GM23338 (cell line): ENCODE measurements at regions not wholly inside any gene's neighbourhood (a gene's known extent, or its start where the extent isn't known, plus 50 kb on each side); places are given as distances from the start of the nearest gene placed in this dataset.

Experiments
- ATAC-seq: fragments of 200-7000 bp; cut with Tn5 transposase; 3 replicates; pipeline ENCODE4 v1.9.1; 2020
- DNase-seq: peaks from one replicate; pipeline ENCODE4 v3.0.0-alpha.2; 2015; ENCODE audit warnings: low spot score
- H2AFZ ChIP-seq: fragments of 200-600 bp; sonication (generic); 2 replicates; pipeline ENCODE4 v1.8.0; 2016; ENCODE audit warnings: antibody characterized with exemption, mild to moderate bottlenecking, moderate library complexity
- H3F3A ChIP-seq: fragments of 200-600 bp; sonication (generic); replicated peaks from 2 replicates; pipeline ENCODE4 v1.8.0; 2017; ENCODE audit warnings: antibody characterized with exemption, mixed run types, low read depth
- H3K27ac ChIP-seq: fragments of 200-600 bp; sonication (generic); 2 replicates; pipeline ENCODE4 v1.6.1; 2016; ENCODE audit warnings: low read depth
- H3K27me3 ChIP-seq: fragments of 200-600 bp; sonication (generic); 2 replicates; pipeline ENCODE4 v1.8.0; 2016; ENCODE audit warnings: mild to moderate bottlenecking, mixed run types, moderate library complexity; ENCODE audit not compliant: insufficient read depth
- H3K36me3 ChIP-seq: fragments of 200-600 bp; sonication (generic); 2 replicates; pipeline ENCODE4 v1.8.0; 2016; ENCODE audit warnings: mild to moderate bottlenecking; ENCODE audit not compliant: insufficient read depth
- H3K4me1 ChIP-seq: fragments of 200-600 bp; sonication (generic); 2 replicates; pipeline ENCODE4 v1.8.0; 2016; ENCODE audit warnings: mild to moderate bottlenecking, moderate library complexity; ENCODE audit not compliant: insufficient read depth
- H3K4me2 ChIP-seq: fragments of 200-600 bp; sonication (generic); 2 replicates; pipeline ENCODE4 v1.7.1; 2017; ENCODE audit warnings: mixed run types
- H3K4me3 ChIP-seq: fragments of 200-600 bp; sonication (generic); 2 replicates; pipeline ENCODE4 v1.6.1; 2016; ENCODE audit warnings: mixed run types
- H3K79me2 ChIP-seq: fragments of 200-600 bp; sonication (generic); replicated peaks from 2 replicates; pipeline ENCODE4 v1.8.0; 2017; ENCODE audit warnings: mild to moderate bottlenecking; ENCODE audit not compliant: insufficient read depth
- H3K9me2 ChIP-seq: fragments of 200-600 bp; sonication (generic); 2 replicates; pipeline ENCODE4 v1.8.0; 2017; ENCODE audit not compliant: insufficient read depth
- H4K20me1 ChIP-seq: fragments of 200-600 bp; sonication (generic); replicated peaks from 2 replicates; pipeline ENCODE4 v1.8.0; 2017; ENCODE audit warnings: mild to moderate bottlenecking; ENCODE audit not compliant: insufficient read depth
- H3K27ac Mint-ChIP-seq: 2 replicates; pipeline ENCODE4 v1.8.0; 2020; ENCODE audit warnings: inconsistent platforms, mild to moderate bottlenecking, moderate library complexity, mixed read lengths
- H3K27me3 Mint-ChIP-seq: 3 replicates; pipeline ENCODE4 v1.8.0; 2022; ENCODE audit warnings: low read depth, mild to moderate bottlenecking, moderate library complexity, mixed read lengths, inconsistent platforms; ENCODE audit not compliant: insufficient read depth, poor library complexity
- H3K36me3 Mint-ChIP-seq: 3 replicates; pipeline ENCODE4 v1.8.0; 2021; ENCODE audit warnings: low read depth, mild to moderate bottlenecking, inconsistent platforms, moderate library complexity, mixed read lengths
- H3K4me1 Mint-ChIP-seq: 3 replicates; pipeline ENCODE4 v1.8.0; 2020; ENCODE audit warnings: mild to moderate bottlenecking, inconsistent platforms, mixed read lengths
- H3K4me3 Mint-ChIP-seq: 3 replicates; pipeline ENCODE4 v1.8.0; 2021; ENCODE audit warnings: moderate library complexity, mild to moderate bottlenecking, inconsistent platforms, mixed read lengths
- H3K9me3 Mint-ChIP-seq: 3 replicates; pipeline ENCODE4 v1.8.0; 2020; ENCODE audit warnings: moderate library complexity, mild to moderate bottlenecking, inconsistent platforms, mixed read lengths
- EZH2 ChIP-seq: fragments of 200-600 bp; sonication (generic); IDR thresholded peaks from one replicate; pipeline ENCODE4 v1.8.0; 2017; ENCODE audit warnings: antibody characterized with exemption, mild to moderate bottlenecking, low read depth; ENCODE audit not compliant: unreplicated experiment
- EZH2phosphoT487 ChIP-seq: fragments of 200-600 bp; sonication (generic); IDR thresholded peaks from one replicate; pipeline ENCODE4 v1.8.1; 2018; ENCODE audit warnings: antibody characterized with exemption; ENCODE audit not compliant: unreplicated experiment
- JUNB ChIP-seq: IDR thresholded peaks from one replicate; pipeline ENCODE4 v1.6.1; 2016; ENCODE audit warnings: antibody characterized with exemption; ENCODE audit not compliant: unreplicated experiment
- NANOG ChIP-seq: IDR thresholded peaks from 2 replicates; pipeline ENCODE4 v1.6.1; 2016; ENCODE audit warnings: antibody characterized with exemption, borderline replicate concordance
- POLR2AphosphoS5 ChIP-seq: IDR thresholded peaks from 2 replicates; pipeline ENCODE4 v1.6.1; 2016; ENCODE audit warnings: antibody characterized with exemption, low read depth
- STAT1 ChIP-seq: IDR thresholded peaks from one replicate; pipeline ENCODE4 v1.6.1; 2016; ENCODE audit warnings: antibody characterized with exemption; ENCODE audit not compliant: unreplicated experiment
- TF ChIP-seq, protein P1 (sequence below), 2 experiments: fragments of 200-600 bp in 1 of 2; sonication (generic) in 1 of 2; conservative IDR thresholded peaks; 2 replicates each; pipeline versions ENCODE4 v1.5.1 to v1.6.1; 2016 to 2017; ENCODE audit warnings: antibody characterized with exemption in 2 of 2, low read depth in 2 of 2, mild to moderate bottlenecking in 2 of 2, moderate library complexity in 1 of 2
- TF ChIP-seq, protein P2 (sequence below): fragments of 250-450 bp; sonication (Bioruptor Pico); IDR thresholded peaks from 2 replicates; pipeline ENCODE4 v1.5.0; 2020; ENCODE audit warnings: mild to moderate bottlenecking, moderate library complexity

DNA sequence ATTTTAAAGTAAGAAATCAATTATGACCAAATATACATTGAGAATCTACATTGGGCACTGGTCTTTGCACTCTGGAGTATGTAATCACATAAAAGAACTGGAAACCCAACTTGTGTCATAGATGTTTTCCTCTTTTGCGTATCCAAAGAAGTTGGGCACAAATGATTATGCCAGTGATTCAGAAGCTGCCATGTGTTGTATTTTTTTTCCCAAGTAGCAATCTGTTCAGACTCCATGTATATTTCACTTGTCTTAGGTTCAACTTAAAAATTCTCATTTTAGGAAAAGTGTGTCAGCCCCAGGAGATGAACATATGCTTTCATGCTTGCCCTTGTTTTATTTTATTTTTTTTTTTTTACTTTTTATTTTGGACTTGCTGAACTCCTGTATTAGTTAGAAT lies 441.5 kb downstream of the PDZRN4 start:
- Histone ChIP-seq H3K36me3 (no peaks in the 10 kb centered on the region), H3K9me2 (no peaks in the 10 kb centered on the region; the same call in 1 of the 2 replicates), H2AFZ (no peak overlapping the region), H3K4me1 (no peaks in the 10 kb centered on the region), H3K4me2 (no peak overlapping the region), H4K20me1 (no peaks in the 10 kb centered on the region), H3F3A (no peaks in the 10 kb centered on the region), H3K79me2 (no peaks in the 10 kb centered on the region), H3K27me3 (no peaks in the 10 kb centered on the region), H3K4me3 (no peak overlapping the region), H3K27ac (no peak overlapping the region)
- no peak for DNase-seq
- no peak for ATAC-seq
- Mint-ChIP-seq H3K4me1 (no peaks in the 10 kb centered on the region), H3K4me3 (no peak overlapping the region), H3K9me3 (peaks cover 14% of the 10 kb centered on the region), H3K27ac (no peak overlapping the region), H3K36me3 (peaks cover 10% of the 10 kb centered on the region; the same call in 2 of the 3 replicates), H3K27me3 (no peaks in the 10 kb centered on the region)
- TF ChIP-seq STAT1 = no peak
- TF ChIP-seq EZH2 = no peak
- no peak for TF ChIP-seq EZH2phosphoT487
- TF ChIP-seq, protein P1, sequence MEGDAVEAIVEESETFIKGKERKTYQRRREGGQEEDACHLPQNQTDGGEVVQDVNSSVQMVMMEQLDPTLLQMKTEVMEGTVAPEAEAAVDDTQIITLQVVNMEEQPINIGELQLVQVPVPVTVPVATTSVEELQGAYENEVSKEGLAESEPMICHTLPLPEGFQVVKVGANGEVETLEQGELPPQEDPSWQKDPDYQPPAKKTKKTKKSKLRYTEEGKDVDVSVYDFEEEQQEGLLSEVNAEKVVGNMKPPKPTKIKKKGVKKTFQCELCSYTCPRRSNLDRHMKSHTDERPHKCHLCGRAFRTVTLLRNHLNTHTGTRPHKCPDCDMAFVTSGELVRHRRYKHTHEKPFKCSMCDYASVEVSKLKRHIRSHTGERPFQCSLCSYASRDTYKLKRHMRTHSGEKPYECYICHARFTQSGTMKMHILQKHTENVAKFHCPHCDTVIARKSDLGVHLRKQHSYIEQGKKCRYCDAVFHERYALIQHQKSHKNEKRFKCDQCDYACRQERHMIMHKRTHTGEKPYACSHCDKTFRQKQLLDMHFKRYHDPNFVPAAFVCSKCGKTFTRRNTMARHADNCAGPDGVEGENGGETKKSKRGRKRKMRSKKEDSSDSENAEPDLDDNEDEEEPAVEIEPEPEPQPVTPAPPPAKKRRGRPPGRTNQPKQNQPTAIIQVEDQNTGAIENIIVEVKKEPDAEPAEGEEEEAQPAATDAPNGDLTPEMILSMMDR (conservative IDR thresholded peaks at IDR 0.05; ENCODE audit: low read depth in 2 of 2) = no peak
- TF ChIP-seq JUNB = no peak
- no peak for TF ChIP-seq NANOG
- TF ChIP-seq, protein P2, sequence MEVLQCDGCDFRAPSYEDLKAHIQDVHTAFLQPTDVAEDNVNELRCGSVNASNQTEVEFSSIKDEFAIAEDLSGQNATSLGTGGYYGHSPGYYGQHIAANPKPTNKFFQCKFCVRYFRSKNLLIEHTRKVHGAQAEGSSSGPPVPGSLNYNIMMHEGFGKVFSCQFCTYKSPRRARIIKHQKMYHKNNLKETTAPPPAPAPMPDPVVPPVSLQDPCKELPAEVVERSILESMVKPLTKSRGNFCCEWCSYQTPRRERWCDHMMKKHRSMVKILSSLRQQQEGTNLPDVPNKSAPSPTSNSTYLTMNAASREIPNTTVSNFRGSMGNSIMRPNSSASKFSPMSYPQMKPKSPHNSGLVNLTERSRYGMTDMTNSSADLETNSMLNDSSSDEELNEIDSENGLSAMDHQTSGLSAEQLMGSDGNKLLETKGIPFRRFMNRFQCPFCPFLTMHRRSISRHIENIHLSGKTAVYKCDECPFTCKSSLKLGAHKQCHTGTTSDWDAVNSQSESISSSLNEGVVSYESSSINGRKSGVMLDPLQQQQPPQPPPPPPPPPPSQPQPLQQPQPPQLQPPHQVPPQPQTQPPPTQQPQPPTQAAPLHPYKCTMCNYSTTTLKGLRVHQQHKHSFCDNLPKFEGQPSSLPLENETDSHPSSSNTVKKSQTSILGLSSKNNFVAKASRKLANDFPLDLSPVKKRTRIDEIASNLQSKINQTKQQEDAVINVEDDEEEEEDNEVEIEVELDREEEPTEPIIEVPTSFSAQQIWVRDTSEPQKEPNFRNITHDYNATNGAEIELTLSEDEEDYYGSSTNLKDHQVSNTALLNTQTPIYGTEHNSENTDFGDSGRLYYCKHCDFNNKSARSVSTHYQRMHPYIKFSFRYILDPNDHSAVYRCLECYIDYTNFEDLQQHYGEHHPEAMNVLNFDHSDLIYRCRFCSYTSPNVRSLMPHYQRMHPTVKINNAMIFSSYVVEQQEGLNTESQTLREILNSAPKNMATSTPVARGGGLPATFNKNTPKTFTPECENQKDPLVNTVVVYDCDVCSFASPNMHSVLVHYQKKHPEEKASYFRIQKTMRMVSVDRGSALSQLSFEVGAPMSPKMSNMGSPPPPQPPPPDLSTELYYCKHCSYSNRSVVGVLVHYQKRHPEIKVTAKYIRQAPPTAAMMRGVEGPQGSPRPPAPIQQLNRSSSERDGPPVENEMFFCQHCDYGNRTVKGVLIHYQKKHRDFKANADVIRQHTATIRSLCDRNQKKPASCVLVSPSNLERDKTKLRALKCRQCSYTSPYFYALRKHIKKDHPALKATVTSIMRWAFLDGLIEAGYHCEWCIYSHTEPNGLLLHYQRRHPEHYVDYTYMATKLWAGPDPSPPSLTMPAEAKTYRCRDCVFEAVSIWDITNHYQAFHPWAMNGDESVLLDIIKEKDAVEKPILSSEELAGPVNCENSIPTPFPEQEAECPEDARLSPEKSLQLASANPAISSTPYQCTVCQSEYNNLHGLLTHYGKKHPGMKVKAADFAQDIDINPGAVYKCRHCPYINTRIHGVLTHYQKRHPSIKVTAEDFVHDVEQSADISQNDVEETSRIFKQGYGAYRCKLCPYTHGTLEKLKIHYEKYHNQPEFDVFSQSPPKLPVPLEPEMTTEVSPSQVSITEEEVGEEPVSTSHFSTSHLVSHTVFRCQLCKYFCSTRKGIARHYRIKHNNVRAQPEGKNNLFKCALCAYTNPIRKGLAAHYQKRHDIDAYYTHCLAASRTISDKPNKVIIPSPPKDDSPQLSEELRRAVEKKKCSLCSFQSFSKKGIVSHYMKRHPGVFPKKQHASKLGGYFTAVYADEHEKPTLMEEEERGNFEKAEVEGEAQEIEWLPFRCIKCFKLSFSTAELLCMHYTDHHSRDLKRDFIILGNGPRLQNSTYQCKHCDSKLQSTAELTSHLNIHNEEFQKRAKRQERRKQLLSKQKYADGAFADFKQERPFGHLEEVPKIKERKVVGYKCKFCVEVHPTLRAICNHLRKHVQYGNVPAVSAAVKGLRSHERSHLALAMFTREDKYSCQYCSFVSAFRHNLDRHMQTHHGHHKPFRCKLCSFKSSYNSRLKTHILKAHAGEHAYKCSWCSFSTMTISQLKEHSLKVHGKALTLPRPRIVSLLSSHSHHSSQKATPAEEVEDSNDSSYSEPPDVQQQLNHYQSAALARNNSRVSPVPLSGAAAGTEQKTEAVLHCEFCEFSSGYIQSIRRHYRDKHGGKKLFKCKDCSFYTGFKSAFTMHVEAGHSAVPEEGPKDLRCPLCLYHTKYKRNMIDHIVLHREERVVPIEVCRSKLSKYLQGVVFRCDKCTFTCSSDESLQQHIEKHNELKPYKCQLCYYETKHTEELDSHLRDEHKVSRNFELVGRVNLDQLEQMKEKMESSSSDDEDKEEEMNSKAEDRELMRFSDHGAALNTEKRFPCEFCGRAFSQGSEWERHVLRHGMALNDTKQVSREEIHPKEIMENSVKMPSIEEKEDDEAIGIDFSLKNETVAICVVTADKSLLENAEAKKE (CRISPR knock-in tag) = no peak
- TF ChIP-seq POLR2AphosphoS5 = no peak
